Lung (tissue), 11 donors: ENCODE measurements at regions not wholly inside any gene's neighbourhood (a gene's known extent, or its start where the extent isn't known, plus 50 kb on each side); places are given as distances from the start of the nearest gene placed in this dataset.

Source experiments
- ATAC-seq: fragments of 200-7000 bp; cut with Tn5 transposase; one replicate; pipeline ENCODE4 v1.9.1; 2020; ENCODE audit warnings: moderate number of reproducible peaks; ENCODE audit not compliant: insufficient read depth, low FRiP score
- DNase-seq, 3 donors: peaks; one replicate each; pipeline ENCODE4 v3.0.0-alpha.2; 2013 to 2017
- H3K27ac ChIP-seq, 2 donors: one replicate each; pipeline ENCODE4 v1.5.1; 2013; ENCODE audit warnings: mild to moderate bottlenecking in 2 of 2, moderate library complexity in 2 of 2, control low read depth in 1 of 2, inconsistent platforms in 1 of 2, low read depth in 1 of 2, low read length in 1 of 2
- H3K27me3 ChIP-seq, 3 donors: one replicate each; pipeline ENCODE4 v1.5.1; 2013; ENCODE audit warnings: low read length in 2 of 3; ENCODE audit not compliant: control insufficient read depth in 3 of 3, insufficient read depth in 3 of 3
- H3K36me3 ChIP-seq, 4 donors: one replicate each; pipeline ENCODE4 v1.5.1; 2013; ENCODE audit warnings: low read length in 4 of 4, mild to moderate bottlenecking in 1 of 4, moderate library complexity in 1 of 4; ENCODE audit not compliant: control insufficient read depth in 4 of 4, insufficient read depth in 4 of 4
- H3K4me1 ChIP-seq, 5 donors: one replicate each; pipeline ENCODE4 v1.5.1; 2013; ENCODE audit warnings: low read length in 5 of 5, mild to moderate bottlenecking in 2 of 5, moderate library complexity in 1 of 5; ENCODE audit not compliant: control insufficient read depth in 5 of 5, insufficient read depth in 5 of 5
- H3K4me3 ChIP-seq: one replicate; pipeline ENCODE4 v1.5.1; 2013; ENCODE audit warnings: mild to moderate bottlenecking, control low read depth, moderate library complexity
- H3K9ac ChIP-seq, 2 donors: one replicate each; pipeline ENCODE4 v1.5.1; 2013; ENCODE audit warnings: low read length in 2 of 2, control low read depth in 1 of 2; ENCODE audit not compliant: insufficient read depth in 1 of 2
- H3K9me3 ChIP-seq, 4 donors: one replicate each; pipeline ENCODE4 v1.5.1; 2013; ENCODE audit warnings: low read length in 3 of 4, mild to moderate bottlenecking in 1 of 4, moderate library complexity in 1 of 4; ENCODE audit not compliant: control insufficient read depth in 4 of 4, insufficient read depth in 3 of 4
- WGBS, 2 donors: extraction: QIAGEN DNeasy Blood & Tissue Kit; methylation state at CpG; one replicate each; pipeline ENCODE4 v1.1.7; 2013; 5-methylcytosine and 5-hydroxymethylcytosine counted together
- TF ChIP-seq, protein P1 (sequence below): IDR thresholded peaks from 2 replicates; pipeline ENCODE4 v1.5.1; 2012; ENCODE audit warnings: mild to moderate bottlenecking; ENCODE audit errors: control extremely low read depth, extremely low read depth
- donor health status: control.
- donor health status: control.
- donor health status: Bipolar disorder and iron deficiency.
- donor health status: healthy.
- donor health status: DM: yes; HTN: yes; CAD: no.

DNA sequence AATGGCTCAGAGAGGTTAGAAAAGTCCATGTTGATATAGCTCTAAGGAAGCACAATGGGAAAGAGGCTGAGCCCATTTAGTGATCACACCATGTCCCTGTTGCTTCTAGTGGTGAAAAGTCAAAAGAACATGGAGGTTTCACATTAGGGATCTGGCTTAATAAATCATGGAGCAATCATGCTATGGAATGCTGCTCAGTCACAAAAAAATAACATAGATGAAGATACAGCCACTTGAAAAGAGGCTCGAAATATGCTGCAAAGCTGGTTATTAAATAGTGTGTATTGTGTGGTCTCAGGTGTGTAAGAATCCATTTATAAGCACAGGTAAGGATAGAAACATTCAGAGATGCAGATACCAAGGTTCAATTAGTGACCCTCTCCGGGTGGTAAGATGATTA lies 63.6 kb upstream of the CPO start:
- 68 to 81% methylated on average over 2 of the region's 2 CpGs for WGBS, 2 donors
- H3K27me3 ChIP-seq = no peaks in the 10 kb centered on the region

DNA sequence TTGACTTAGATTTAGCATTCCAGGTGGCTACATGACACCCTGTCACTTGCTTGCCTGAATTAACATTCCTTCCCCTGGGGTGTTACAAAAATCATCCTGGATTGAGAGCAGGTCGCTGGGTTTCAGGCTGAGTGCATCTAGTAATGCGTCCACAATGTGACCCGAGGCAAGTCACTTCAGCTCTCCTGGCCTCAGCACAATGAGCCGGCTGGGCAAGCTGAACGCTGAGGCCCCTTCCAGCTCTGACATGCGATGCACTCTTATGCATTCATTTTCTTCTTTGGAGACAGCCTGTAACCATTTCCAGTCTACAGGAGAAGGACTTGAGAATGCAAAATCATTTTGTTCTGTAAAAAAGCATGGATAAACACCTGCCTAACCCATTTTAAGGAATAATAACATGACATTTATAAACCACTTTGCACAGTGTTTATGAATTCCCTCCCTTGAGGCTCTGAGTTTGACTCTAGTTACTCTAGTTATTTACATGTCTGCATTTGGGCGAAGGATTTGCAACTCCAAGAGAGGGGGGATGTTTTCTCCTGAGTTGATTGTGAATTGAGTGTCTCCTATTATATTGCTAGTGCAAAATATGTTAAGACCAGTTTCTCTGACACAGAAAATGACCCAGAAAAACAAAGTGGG lies 63.0 kb upstream of the CPO start:
- WGBS, 2 donors = 55 to 71% methylated on average over 7 of the region's 7 CpGs
- DNase-seq (peak in 1 of 3 donors; percentile 4), ATAC-seq (no peak)

More for the DNA sequence above, 63.6 kb upstream of the CPO start:
- Histone ChIP-seq H3K27ac (no peak overlapping the region), H3K9me3 (no peaks in the 10 kb centered on the region), H3K4me1 (peaks cover 0 to 2% (median 0%) of the 10 kb centered on the region in 5 donors), H3K36me3 (no peaks in the 10 kb centered on the region), H3K9ac (no peak overlapping the region), H3K4me3 (no peak overlapping the region)
- no peak for ATAC-seq
- TF ChIP-seq, protein P1, sequence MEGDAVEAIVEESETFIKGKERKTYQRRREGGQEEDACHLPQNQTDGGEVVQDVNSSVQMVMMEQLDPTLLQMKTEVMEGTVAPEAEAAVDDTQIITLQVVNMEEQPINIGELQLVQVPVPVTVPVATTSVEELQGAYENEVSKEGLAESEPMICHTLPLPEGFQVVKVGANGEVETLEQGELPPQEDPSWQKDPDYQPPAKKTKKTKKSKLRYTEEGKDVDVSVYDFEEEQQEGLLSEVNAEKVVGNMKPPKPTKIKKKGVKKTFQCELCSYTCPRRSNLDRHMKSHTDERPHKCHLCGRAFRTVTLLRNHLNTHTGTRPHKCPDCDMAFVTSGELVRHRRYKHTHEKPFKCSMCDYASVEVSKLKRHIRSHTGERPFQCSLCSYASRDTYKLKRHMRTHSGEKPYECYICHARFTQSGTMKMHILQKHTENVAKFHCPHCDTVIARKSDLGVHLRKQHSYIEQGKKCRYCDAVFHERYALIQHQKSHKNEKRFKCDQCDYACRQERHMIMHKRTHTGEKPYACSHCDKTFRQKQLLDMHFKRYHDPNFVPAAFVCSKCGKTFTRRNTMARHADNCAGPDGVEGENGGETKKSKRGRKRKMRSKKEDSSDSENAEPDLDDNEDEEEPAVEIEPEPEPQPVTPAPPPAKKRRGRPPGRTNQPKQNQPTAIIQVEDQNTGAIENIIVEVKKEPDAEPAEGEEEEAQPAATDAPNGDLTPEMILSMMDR = no peak
- DNase-seq = peak in 1 of 3 donors; percentile 6

DNA sequence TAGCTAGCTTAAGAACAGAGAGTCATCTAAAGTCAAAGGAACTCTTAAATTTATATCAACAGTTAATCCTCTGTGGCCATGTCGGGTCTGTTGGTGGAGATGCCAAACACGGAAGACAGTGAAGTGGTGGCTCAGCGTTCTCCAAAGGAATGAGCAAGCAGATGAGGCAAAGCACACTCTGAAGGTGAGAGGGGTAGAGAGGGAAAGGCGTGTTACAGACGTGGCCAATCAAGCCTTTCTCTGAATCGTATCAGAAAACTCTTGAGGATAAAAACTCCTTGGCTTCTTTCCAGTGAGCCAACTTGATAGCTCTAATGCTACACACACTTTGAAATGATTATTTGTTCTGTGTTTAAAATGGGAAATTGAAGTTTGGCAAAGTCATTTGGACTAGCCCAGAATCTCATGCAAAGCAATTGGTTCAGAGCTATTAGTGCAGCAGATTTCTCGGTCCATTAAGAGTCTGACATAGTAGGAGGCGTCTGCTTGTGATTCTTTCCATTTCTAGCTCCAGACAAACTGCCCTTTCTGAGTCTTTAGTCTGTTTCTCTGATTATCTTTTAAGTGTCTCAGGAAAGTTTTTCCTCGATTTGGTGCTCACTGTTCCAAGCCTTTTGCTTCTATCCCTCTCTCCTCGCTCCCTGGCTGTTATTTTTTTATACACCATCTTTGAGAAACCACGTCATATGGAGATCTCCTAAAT lies 57.5 kb upstream of the CPO start:
- Histone ChIP-seq H3K36me3 (no peaks in the 10 kb centered on the region), H3K4me3 (no peak overlapping the region), H3K27ac (no peak overlapping the region), H3K27me3 (no peaks in the 10 kb centered on the region), H3K4me1 (peaks cover 0 to 8% (median 0%) of the 10 kb centered on the region in 5 donors), H3K9me3 (no peaks in the 10 kb centered on the region), H3K9ac (no peak overlapping the region)
- DNase-seq (peak in 2 of 3 donors; percentile 14 to 39), ATAC-seq (no peak)
- WGBS, 2 donors = 66 to 84% methylated on average over 11 of the region's 11 CpGs
- TF ChIP-seq, protein P1 = no peak

More for the DNA sequence above, 63.0 kb upstream of the CPO start:
- TF ChIP-seq, protein P1 = no peak
- Histone ChIP-seq H3K4me1 (peaks cover 0 to 2% (median 0%) of the 10 kb centered on the region in 5 donors), H3K36me3 (no peaks in the 10 kb centered on the region), H3K4me3 (no peak overlapping the region), H3K9me3 (no peaks in the 10 kb centered on the region), H3K9ac (no peak overlapping the region), H3K27me3 (no peaks in the 10 kb centered on the region), H3K27ac (no peak overlapping the region)
